ENCODE measurements at regions not wholly inside any gene's neighbourhood (a gene's known extent, or its start where the extent isn't known, plus 50 kb on each side); places are given as distances from the start of the nearest gene placed in this dataset.
"Not testable (repeated sequence)": the region's sequence is repeated elsewhere in the genome, so short reads cannot be mapped to it uniquely, and the experiment has no call there.

GRCh38 chr14:27312730-27313129 is 714.9 kb upstream of the NOVA1 start:
- TF ChIP-seq, protein P1, sequence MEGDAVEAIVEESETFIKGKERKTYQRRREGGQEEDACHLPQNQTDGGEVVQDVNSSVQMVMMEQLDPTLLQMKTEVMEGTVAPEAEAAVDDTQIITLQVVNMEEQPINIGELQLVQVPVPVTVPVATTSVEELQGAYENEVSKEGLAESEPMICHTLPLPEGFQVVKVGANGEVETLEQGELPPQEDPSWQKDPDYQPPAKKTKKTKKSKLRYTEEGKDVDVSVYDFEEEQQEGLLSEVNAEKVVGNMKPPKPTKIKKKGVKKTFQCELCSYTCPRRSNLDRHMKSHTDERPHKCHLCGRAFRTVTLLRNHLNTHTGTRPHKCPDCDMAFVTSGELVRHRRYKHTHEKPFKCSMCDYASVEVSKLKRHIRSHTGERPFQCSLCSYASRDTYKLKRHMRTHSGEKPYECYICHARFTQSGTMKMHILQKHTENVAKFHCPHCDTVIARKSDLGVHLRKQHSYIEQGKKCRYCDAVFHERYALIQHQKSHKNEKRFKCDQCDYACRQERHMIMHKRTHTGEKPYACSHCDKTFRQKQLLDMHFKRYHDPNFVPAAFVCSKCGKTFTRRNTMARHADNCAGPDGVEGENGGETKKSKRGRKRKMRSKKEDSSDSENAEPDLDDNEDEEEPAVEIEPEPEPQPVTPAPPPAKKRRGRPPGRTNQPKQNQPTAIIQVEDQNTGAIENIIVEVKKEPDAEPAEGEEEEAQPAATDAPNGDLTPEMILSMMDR (IDR thresholded peaks at IDR 0.05; ENCODE audit: low read depth, low read length) = not testable (repeated sequence)
- TF ChIP-seq POLR2A (IDR thresholded peaks at IDR 0.05; ENCODE audit: extremely low read depth, insufficient read length) = not testable (repeated sequence)
- TF ChIP-seq, protein P2, sequence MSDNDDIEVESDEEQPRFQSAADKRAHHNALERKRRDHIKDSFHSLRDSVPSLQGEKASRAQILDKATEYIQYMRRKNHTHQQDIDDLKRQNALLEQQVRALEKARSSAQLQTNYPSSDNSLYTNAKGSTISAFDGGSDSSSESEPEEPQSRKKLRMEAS (IDR thresholded peaks at IDR 0.05; ENCODE audit: low read depth, low read length) = not testable (repeated sequence)
